ENCODE measurements at regions not wholly inside any gene's neighbourhood (a gene's known extent, or its start where the extent isn't known, plus 50 kb on each side); places are given as distances from the start of the nearest gene placed in this dataset.

DNA sequence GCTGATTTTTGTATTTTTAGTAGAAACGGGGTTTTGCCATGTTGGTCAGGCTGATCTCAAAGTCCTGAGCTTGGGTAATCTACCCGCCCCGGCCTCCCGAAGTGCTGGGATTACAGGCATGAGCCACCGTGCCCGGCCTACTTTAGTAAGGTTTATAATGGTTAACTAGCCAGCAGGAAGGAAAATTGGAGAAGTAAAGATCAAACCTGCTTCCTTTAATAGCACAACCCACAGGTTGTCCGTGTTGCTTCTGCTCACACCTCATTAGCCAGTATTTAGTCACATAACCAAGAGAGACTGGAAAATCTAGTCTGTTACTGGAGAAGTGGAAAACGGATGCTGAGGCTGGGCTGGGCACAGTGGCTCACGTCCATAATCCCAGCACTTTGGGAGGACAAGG lies 51.9 kb upstream of the TBL1XR1 start:
- TF ChIP-seq, protein P1, sequence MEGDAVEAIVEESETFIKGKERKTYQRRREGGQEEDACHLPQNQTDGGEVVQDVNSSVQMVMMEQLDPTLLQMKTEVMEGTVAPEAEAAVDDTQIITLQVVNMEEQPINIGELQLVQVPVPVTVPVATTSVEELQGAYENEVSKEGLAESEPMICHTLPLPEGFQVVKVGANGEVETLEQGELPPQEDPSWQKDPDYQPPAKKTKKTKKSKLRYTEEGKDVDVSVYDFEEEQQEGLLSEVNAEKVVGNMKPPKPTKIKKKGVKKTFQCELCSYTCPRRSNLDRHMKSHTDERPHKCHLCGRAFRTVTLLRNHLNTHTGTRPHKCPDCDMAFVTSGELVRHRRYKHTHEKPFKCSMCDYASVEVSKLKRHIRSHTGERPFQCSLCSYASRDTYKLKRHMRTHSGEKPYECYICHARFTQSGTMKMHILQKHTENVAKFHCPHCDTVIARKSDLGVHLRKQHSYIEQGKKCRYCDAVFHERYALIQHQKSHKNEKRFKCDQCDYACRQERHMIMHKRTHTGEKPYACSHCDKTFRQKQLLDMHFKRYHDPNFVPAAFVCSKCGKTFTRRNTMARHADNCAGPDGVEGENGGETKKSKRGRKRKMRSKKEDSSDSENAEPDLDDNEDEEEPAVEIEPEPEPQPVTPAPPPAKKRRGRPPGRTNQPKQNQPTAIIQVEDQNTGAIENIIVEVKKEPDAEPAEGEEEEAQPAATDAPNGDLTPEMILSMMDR (IDR thresholded peaks at IDR 0.05): no peak
- TF ChIP-seq POLR2A (IDR thresholded peaks at IDR 0.05): no peak

Data from adrenal gland (tissue), 5 donors.